ENCODE measurements at regions not wholly inside any gene's neighbourhood (a gene's known extent, or its start where the extent isn't known, plus 50 kb on each side); places are given as distances from the start of the nearest gene placed in this dataset.

DNA sequence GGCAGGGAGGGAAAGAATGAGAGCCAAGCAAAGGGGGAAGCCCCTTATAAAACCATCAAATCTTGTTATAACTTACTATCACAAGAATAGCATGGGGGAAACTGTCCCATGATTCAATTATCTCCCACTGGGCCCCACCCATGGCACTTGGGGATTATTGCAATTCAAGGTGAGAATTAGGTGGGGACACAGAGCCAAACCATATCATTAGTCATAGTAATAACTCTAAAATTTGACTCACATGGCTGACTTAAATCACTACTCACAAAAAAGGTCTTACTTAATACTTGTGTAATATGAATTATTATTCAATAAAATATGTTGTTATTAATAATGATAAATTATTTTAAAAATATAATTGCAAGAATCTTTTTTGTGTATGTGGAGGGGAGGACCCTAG, 178.1 kb upstream of the TCF21 start:
- Histone ChIP-seq H3K27ac (ENCODE audit: extremely low read depth, low read depth, low read length) (no peak overlapping the region), H3K36me3 (ENCODE audit: control insufficient read depth in 2 of 2, insufficient read depth in 1 of 2, low read length in 2 of 2) (no peaks in the 10 kb centered on the region), H3K4me3 (ENCODE audit: low read depth, low read length) (no peak overlapping the region), H3K9me3 (ENCODE audit: control insufficient read depth, insufficient read depth, low read depth, low read length) (no peaks in the 10 kb centered on the region), H3K4me1 (ENCODE audit: control insufficient read depth, insufficient read depth, low read length) (no peaks in the 10 kb centered on the region)
- CTCF ChIA-PET = no interaction called here
- POLR2A ChIA-PET = no interaction called here
- TF ChIP-seq, protein P1, sequence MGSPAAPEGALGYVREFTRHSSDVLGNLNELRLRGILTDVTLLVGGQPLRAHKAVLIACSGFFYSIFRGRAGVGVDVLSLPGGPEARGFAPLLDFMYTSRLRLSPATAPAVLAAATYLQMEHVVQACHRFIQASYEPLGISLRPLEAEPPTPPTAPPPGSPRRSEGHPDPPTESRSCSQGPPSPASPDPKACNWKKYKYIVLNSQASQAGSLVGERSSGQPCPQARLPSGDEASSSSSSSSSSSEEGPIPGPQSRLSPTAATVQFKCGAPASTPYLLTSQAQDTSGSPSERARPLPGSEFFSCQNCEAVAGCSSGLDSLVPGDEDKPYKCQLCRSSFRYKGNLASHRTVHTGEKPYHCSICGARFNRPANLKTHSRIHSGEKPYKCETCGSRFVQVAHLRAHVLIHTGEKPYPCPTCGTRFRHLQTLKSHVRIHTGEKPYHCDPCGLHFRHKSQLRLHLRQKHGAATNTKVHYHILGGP (tag by site-specific recombination; IDR thresholded peaks at IDR 0.05) = no peak
- TF ChIP-seq ZNF791 (tag by site-specific recombination; IDR thresholded peaks at IDR 0.05) = no peak
- TF ChIP-seq ZNF530 (tag by site-specific recombination; IDR thresholded peaks at IDR 0.05; ENCODE audit: low read depth) = no peak
- TF ChIP-seq ZNF214 (tag by site-specific recombination; IDR thresholded peaks at IDR 0.05; ENCODE audit: borderline replicate concordance) = no peak
- TF ChIP-seq, protein P2, sequence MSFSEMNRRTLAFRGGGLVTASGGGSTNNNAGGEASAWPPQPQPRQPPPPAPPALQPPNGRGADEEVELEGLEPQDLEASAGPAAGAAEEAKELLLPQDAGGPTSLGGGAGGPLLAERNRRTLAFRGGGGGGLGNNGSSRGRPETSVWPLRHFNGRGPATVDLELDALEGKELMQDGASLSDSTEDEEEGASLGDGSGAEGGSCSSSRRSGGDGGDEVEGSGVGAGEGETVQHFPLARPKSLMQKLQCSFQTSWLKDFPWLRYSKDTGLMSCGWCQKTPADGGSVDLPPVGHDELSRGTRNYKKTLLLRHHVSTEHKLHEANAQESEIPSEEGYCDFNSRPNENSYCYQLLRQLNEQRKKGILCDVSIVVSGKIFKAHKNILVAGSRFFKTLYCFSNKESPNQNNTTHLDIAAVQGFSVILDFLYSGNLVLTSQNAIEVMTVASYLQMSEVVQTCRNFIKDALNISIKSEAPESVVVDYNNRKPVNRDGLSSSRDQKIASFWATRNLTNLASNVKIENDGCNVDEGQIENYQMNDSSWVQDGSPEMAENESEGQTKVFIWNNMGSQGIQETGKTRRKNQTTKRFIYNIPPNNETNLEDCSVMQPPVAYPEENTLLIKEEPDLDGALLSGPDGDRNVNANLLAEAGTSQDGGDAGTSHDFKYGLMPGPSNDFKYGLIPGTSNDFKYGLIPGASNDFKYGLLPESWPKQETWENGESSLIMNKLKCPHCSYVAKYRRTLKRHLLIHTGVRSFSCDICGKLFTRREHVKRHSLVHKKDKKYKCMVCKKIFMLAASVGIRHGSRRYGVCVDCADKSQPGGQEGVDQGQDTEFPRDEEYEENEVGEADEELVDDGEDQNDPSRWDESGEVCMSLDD (tag by site-specific recombination; IDR thresholded peaks at IDR 0.05) = no peak
- TF ChIP-seq HOXD13 (CRISPR knock-in tag; IDR thresholded peaks at IDR 0.05; ENCODE audit: borderline replicate concordance) = no peak
- no peak for TF ChIP-seq IKZF3 (tag by site-specific recombination; IDR thresholded peaks at IDR 0.05)
- TF ChIP-seq, protein P3, sequence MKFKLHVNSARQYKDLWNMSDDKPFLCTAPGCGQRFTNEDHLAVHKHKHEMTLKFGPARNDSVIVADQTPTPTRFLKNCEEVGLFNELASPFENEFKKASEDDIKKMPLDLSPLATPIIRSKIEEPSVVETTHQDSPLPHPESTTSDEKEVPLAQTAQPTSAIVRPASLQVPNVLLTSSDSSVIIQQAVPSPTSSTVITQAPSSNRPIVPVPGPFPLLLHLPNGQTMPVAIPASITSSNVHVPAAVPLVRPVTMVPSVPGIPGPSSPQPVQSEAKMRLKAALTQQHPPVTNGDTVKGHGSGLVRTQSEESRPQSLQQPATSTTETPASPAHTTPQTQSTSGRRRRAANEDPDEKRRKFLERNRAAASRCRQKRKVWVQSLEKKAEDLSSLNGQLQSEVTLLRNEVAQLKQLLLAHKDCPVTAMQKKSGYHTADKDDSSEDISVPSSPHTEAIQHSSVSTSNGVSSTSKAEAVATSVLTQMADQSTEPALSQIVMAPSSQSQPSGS (tag by site-specific recombination; IDR thresholded peaks at IDR 0.05; ENCODE audit: low read depth) = no peak
- TF ChIP-seq, protein P4, sequence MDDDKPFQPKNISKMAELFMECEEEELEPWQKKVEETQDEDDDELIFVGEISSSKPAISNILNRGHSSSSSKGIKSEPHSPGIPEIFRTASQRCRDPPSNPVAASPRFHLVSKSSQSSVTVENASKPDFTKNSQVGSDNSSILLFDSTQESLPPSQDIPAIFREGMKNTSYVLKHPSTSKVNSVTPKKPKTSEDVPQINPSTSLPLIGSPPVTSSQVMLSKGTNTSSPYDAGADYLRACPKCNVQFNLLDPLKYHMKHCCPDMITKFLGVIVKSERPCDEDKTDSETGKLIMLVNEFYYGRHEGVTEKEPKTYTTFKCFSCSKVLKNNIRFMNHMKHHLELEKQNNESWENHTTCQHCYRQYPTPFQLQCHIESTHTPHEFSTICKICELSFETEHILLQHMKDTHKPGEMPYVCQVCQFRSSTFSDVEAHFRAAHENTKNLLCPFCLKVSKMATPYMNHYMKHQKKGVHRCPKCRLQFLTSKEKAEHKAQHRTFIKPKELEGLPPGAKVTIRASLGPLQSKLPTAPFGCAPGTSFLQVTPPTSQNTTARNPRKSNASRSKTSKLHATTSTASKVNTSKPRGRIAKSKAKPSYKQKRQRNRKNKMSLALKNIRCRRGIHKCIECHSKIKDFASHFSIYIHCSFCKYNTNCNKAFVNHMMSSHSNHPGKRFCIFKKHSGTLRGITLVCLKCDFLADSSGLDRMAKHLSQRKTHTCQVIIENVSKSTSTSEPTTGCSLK (tag by site-specific recombination; IDR thresholded peaks at IDR 0.05) = no peak
- no peak for TF ChIP-seq ZNF785 (tag by site-specific recombination; IDR thresholded peaks at IDR 0.05)
- no peak for TF ChIP-seq TCF7L2 (IDR thresholded peaks at IDR 0.05; ENCODE audit: borderline replicate concordance, low read depth, low read length)
- no peak for TF ChIP-seq MZF1 (tag by site-specific recombination; IDR thresholded peaks at IDR 0.05; ENCODE audit: borderline replicate concordance)
- no peak for TF ChIP-seq ZNF266 (tag by site-specific recombination; IDR thresholded peaks at IDR 0.05; ENCODE audit: low read depth)
- TF ChIP-seq ZSCAN16 (tag by site-specific recombination; IDR thresholded peaks at IDR 0.05) = no peak
- TF ChIP-seq ZNF660 (tag by site-specific recombination; IDR thresholded peaks at IDR 0.05) = no peak
- no peak for TF ChIP-seq TRIM28 (IDR thresholded peaks at IDR 0.05; ENCODE audit: borderline replicate concordance, low read length)
- TF ChIP-seq, protein P5, sequence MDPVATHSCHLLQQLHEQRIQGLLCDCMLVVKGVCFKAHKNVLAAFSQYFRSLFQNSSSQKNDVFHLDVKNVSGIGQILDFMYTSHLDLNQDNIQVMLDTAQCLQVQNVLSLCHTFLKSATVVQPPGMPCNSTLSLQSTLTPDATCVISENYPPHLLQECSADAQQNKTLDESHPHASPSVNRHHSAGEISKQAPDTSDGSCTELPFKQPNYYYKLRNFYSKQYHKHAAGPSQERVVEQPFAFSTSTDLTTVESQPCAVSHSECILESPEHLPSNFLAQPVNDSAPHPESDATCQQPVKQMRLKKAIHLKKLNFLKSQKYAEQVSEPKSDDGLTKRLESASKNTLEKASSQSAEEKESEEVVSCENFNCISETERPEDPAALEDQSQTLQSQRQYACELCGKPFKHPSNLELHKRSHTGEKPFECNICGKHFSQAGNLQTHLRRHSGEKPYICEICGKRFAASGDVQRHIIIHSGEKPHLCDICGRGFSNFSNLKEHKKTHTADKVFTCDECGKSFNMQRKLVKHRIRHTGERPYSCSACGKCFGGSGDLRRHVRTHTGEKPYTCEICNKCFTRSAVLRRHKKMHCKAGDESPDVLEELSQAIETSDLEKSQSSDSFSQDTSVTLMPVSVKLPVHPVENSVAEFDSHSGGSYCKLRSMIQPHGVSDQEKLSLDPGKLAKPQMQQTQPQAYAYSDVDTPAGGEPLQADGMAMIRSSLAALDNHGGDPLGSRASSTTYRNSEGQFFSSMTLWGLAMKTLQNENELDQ (tag by site-specific recombination; IDR thresholded peaks at IDR 0.05; ENCODE audit: low read depth) = no peak
- TF ChIP-seq, protein P6, sequence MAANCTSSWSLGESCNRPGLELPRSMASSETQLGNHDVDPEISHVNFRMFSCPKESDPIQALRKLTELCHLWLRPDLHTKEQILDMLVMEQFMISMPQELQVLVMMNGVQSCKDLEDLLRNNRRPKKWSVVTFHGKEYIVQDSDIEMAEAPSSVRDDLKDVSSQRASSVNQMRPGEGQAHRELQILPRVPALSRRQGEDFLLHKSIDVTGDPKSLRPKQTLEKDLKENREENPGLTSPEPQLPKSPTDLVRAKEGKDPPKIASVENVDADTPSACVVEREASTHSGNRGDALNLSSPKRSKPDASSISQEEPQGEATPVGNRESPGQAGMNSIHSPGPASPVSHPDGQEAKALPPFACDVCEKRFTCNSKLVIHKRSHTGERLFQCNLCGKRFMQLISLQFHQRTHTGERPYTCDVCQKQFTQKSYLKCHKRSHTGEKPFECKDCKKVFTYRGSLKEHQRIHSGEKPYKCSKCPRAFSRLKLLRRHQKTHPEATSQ (tag by site-specific recombination; IDR thresholded peaks at IDR 0.05) = no peak
- TF ChIP-seq, protein P7, sequence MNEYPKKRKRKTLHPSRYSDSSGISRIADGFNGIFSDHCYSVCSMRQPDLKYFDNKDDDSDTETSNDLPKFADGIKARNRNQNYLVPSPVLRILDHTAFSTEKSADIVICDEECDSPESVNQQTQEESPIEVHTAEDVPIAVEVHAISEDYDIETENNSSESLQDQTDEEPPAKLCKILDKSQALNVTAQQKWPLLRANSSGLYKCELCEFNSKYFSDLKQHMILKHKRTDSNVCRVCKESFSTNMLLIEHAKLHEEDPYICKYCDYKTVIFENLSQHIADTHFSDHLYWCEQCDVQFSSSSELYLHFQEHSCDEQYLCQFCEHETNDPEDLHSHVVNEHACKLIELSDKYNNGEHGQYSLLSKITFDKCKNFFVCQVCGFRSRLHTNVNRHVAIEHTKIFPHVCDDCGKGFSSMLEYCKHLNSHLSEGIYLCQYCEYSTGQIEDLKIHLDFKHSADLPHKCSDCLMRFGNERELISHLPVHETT (tag by site-specific recombination; IDR thresholded peaks at IDR 0.05) = no peak
- TF ChIP-seq ZNF169 (tag by site-specific recombination; IDR thresholded peaks at IDR 0.05) = no peak

Measured in HEK293 (cell line).